Gastrocnemius medialis (tissue), 4 donors: ENCODE measurements at regions not wholly inside any gene's neighbourhood (a gene's known extent, or its start where the extent isn't known, plus 50 kb on each side); places are given as distances from the start of the nearest gene placed in this dataset.
A peak's percentile ranks its signal among the peaks of the same experiment; 100 is the strongest.

ENCODE experiments used
- ATAC-seq, 2 donors: fragments of 150-250 bp; one replicate each; pipeline ENCODE4 v1.9.1; 2016
- DNase-seq, 2 donors: peaks; one replicate each; pipeline ENCODE4 v3.0.0-alpha.2; 2019
- H3K27ac ChIP-seq, 4 donors: fragments of 200-600 bp; sonication (generic); 1 replicate in 1 of 4; 2 replicates in 3 of 4; pipeline ENCODE4 v1.5.1; 2016 to 2018; ENCODE audit warnings: mild to moderate bottlenecking in 2 of 4, moderate library complexity in 1 of 4
- H3K27me3 ChIP-seq, 3 donors: fragments of 200-600 bp; sonication (generic) in 2 of 3; 1 replicate in 1 of 3; 2 replicates in 2 of 3; pipeline versions ENCODE4 v1.5.1 to v1.6.0; 2016 to 2019; ENCODE audit warnings: mild to moderate bottlenecking in 1 of 3, moderate library complexity in 1 of 3
- H3K36me3 ChIP-seq, 2 donors: fragments of 200-600 bp; sonication (generic) in 1 of 2; one replicate each; pipeline ENCODE4 v1.5.1; 2017 to 2018
- H3K4me1 ChIP-seq, 2 donors: fragments of 200-600 bp; sonication (generic) in 1 of 2; one replicate each; pipeline ENCODE4 v1.5.1; 2016 to 2017; ENCODE audit warnings: mild to moderate bottlenecking in 2 of 2
- H3K4me3 ChIP-seq, 4 donors: fragments of 200-600 bp; sonication (generic) in 3 of 4; 1 replicate in 1 of 4; 2 replicates in 3 of 4; pipeline ENCODE4 v1.5.1; 2016 to 2019; ENCODE audit warnings: mild to moderate bottlenecking in 2 of 4
- H3K9me3 ChIP-seq, 3 donors: fragments of 200-600 bp; sonication (generic) in 2 of 3; 1 replicate in 1 of 3; 2 replicates in 2 of 3; pipeline ENCODE4 v1.5.1; 2016 to 2019
- POLR2A ChIP-seq, 2 donors: fragments of 450-650 bp; IDR thresholded peaks; one replicate each; pipeline ENCODE4 v1.6.1; 2017; ENCODE audit warnings: antibody characterized with exemption in 2 of 2, mild to moderate bottlenecking in 2 of 2, moderate library complexity in 2 of 2
- in situ Hi-C, 4 donors: fragments of 200-750 bp; cut with MboI; loops; one replicate each; pipeline versions ENCODE4 v1.15.0 to v1.8.0; 2017; ENCODE audit warnings: low sequenced_read_pairs in 4 of 4
- intact Hi-C: fragments of 100-400 bp; cut with DNase I; formaldehyde crosslinking; loops from one replicate; pipeline ENCODE4 v1.15.1; 2023; ENCODE audit warnings: low total_unique reads
- TF ChIP-seq, protein P1 (sequence below), 5 experiments: fragments of 450-650 bp in 3 of 5; fragments of 200-600 bp in 2 of 5; sonication (generic) in 2 of 5; IDR thresholded peaks in 4 of 5; conservative IDR thresholded peaks in 1 of 5; 1 replicate in 4 of 5; 2 replicates in 1 of 5; pipeline ENCODE4 v1.5.1; 2016 to 2019; ENCODE audit warnings: antibody characterized with exemption in 5 of 5, mild to moderate bottlenecking in 3 of 5, moderate library complexity in 3 of 5

DNA sequence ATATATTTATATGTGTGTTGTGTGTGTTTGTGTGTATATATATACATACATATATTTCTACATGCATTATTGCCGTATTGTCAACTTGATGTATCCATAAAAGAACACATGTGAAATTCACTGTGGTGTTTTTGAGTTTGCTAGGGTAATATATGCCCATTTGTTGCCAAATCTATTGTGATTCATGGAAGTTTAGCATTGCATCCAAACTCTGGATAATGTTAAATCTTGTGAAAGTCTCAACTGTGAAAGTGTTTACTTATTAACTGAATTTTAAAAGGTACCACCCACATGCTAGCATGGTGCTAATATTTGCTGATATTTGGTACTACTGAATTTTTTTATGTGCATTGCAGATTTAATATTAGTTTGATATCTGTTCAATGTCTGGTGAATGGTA lies 96.6 kb upstream of the SLC8A1 start:
- no peaks in the 10 kb centered on the region for H3K4me1 ChIP-seq
- TF ChIP-seq POLR2A (IDR thresholded peaks at IDR 0.05) = no peak
- TF ChIP-seq, protein P1, sequence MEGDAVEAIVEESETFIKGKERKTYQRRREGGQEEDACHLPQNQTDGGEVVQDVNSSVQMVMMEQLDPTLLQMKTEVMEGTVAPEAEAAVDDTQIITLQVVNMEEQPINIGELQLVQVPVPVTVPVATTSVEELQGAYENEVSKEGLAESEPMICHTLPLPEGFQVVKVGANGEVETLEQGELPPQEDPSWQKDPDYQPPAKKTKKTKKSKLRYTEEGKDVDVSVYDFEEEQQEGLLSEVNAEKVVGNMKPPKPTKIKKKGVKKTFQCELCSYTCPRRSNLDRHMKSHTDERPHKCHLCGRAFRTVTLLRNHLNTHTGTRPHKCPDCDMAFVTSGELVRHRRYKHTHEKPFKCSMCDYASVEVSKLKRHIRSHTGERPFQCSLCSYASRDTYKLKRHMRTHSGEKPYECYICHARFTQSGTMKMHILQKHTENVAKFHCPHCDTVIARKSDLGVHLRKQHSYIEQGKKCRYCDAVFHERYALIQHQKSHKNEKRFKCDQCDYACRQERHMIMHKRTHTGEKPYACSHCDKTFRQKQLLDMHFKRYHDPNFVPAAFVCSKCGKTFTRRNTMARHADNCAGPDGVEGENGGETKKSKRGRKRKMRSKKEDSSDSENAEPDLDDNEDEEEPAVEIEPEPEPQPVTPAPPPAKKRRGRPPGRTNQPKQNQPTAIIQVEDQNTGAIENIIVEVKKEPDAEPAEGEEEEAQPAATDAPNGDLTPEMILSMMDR (IDR thresholded peaks at IDR 0.05 in 4 of 5, conservative IDR thresholded peaks at IDR 0.05 in 1 of 5) = no peak
- no peaks in the 10 kb centered on the region for H3K36me3 ChIP-seq
- no peak overlapping the region for H3K27ac ChIP-seq
- DNase-seq (no peak), ATAC-seq (no peak)
- H3K27me3 ChIP-seq = no peaks in the 10 kb centered on the region
- in situ Hi-C loops (no loop called here), intact Hi-C loops (no loop called here)
- no peak overlapping the region for H3K4me3 ChIP-seq
- H3K9me3 ChIP-seq = no peaks in the 10 kb centered on the region

DNA sequence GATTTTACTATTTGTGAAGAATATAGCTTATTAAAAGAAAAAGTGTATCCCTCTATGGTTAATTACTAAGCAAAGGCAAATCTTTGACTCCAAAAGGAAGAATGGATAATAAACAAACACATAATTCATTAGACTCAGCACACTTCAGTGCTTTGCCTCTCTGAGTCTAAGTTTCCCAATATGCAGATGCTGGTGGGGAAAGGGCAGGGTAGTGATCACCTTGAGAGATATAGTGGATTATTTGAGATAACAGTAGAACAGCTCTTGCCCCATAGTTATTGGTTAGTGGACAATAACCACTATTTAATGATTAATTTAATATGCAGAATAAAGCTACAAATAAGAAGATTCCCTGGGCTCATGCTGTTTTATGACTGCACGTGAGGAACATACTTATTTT lies 98.2 kb upstream of the SLC8A1 start:
- DNase-seq (no peak), ATAC-seq (no peak)
- H3K27me3 ChIP-seq = no peaks in the 10 kb centered on the region
- intact Hi-C loops = loop anchor here (5.0 kb wide), 1 partner anchor 308 kb away; no protein-coding TSS in a partner anchor
- H3K36me3 ChIP-seq = no peaks in the 10 kb centered on the region
- no peak overlapping the region for H3K4me3 ChIP-seq
- H3K4me1 ChIP-seq = no peaks in the 10 kb centered on the region
- no peak overlapping the region for H3K27ac ChIP-seq
- in situ Hi-C loops = loop anchor here (5.0 to 25.0 kb wide), 6 partner anchors 338 to 643 kb away; no protein-coding TSS in a partner anchor
- no peaks in the 10 kb centered on the region for H3K9me3 ChIP-seq
- TF ChIP-seq POLR2A (IDR thresholded peaks at IDR 0.05) = no peak
- TF ChIP-seq, protein P1 (IDR thresholded peaks at IDR 0.05 in 4 of 5, conservative IDR thresholded peaks at IDR 0.05 in 1 of 5) = no peak

DNA sequence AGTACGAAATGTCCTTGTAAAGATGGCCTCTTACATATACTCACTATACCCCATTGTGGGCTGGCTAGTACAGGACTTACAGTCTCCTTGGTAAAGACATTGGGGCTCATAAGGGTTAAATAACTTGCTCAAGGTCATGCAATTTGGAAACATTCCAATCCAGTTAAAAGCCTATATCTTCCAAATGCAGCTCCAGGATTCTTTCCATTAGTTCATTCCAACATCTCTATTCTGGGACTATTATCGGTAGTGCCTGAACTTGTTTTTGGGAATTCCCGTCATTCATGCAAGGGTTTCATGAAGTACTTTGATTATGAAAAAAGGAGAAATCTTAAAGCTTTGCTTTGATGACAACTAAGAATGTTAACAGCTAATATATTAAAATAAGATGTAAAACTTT lies 99.2 kb upstream of the SLC8A1 start:
- H3K4me1 ChIP-seq = no peaks in the 10 kb centered on the region
- no peaks in the 10 kb centered on the region for H3K36me3 ChIP-seq
- no peak for ATAC-seq
- H3K9me3 ChIP-seq = no peaks in the 10 kb centered on the region
- H3K27me3 ChIP-seq = no peaks in the 10 kb centered on the region
- TF ChIP-seq, protein P1 (IDR thresholded peaks at IDR 0.05 in 4 of 5, conservative IDR thresholded peaks at IDR 0.05 in 1 of 5) = no peak
- no peak for TF ChIP-seq POLR2A (IDR thresholded peaks at IDR 0.05)
- intact Hi-C loops = loop anchor here (5.0 kb wide), 1 partner anchor 309 kb away; no protein-coding TSS in a partner anchor
- no peak overlapping the region for H3K27ac ChIP-seq
- H3K4me3 ChIP-seq = no peak overlapping the region
- no peak for DNase-seq
- in situ Hi-C loops = loop anchor here (5.0 to 25.0 kb wide), 6 partner anchors 339 to 644 kb away; no protein-coding TSS in a partner anchor

DNA sequence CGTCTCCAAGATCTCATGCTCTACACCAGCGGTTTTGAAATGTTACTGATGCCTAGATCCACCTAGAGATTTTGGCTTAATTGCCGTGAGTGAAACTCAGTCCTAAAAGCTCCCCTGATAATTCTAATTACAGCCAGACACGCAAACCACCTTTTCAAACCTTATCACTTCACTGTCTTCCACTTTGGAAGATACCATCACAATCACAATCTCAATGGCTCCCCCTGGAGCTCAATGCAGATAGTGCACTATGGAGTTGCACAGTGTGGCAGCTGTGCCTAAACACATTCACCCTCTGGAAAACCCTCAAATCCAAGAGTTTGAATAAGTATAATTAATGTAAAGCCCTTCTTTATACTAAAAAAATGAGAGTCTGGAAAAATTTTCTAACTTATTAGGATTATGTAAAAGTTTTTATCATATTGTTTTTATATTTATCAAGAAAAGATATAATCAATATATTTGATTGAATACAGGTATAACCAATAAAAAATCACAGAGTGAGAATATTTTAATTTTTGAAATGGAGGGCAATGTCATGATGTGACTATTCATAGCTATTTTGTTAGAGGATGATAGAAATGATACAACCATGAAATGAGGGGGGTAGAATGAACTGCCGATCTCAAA lies 102.9 kb upstream of the SLC8A1 start:
- Histone ChIP-seq H3K27ac (no peak overlapping the region), H3K27me3 (no peaks in the 10 kb centered on the region), H3K9me3 (no peaks in the 10 kb centered on the region), H3K4me1 (no peaks in the 10 kb centered on the region), H3K4me3 (no peak overlapping the region), H3K36me3 (no peaks in the 10 kb centered on the region)
- DNase-seq = peak; percentile 13 to 43
- TF ChIP-seq, protein P1 (IDR thresholded peaks at IDR 0.05 in 4 of 5, conservative IDR thresholded peaks at IDR 0.05 in 1 of 5) = peak; percentile 72 to 84 (median 77)
- TF ChIP-seq POLR2A (IDR thresholded peaks at IDR 0.05) = no peak
- ATAC-seq = peak; percentile 66 to 68
- intact Hi-C loops = loop anchor here (1.0 to 5.0 kb wide), 2 partner anchors 312 to 641 kb away; no protein-coding TSS in a partner anchor
- in situ Hi-C loops = loop anchor here (5.0 to 25.0 kb wide), 6 partner anchors 342 to 647 kb away; no protein-coding TSS in a partner anchor
